Adrenal gland (tissue), 5 donors: ENCODE measurements at regions not wholly inside any gene's neighbourhood (a gene's known extent, or its start where the extent isn't known, plus 50 kb on each side); places are given as distances from the start of the nearest gene placed in this dataset.

Experiments used
- POLR2A ChIP-seq, 2 donors: fragments of 450-650 bp; IDR thresholded peaks; one replicate each; pipeline ENCODE4 v1.6.1; 2017; ENCODE audit warnings: antibody characterized with exemption in 2 of 2, mild to moderate bottlenecking in 2 of 2, moderate library complexity in 1 of 2
- TF ChIP-seq, protein P1 (sequence below), 6 experiments: fragments of 450-650 bp in 4 of 6; fragments of 200-600 bp in 2 of 6; sonication (generic) in 1 of 6; IDR thresholded peaks; 1 replicate in 5 of 6; 2 replicates in 1 of 6; pipeline versions ENCODE4 v1.5.1 to v1.8.0; 2016 to 2021; ENCODE audit warnings: antibody characterized with exemption in 6 of 6, mild to moderate bottlenecking in 2 of 6, moderate library complexity in 1 of 6
- donor health status: DM: no; HTN: no; CAD: no.

- no peak for TF ChIP-seq POLR2A (IDR thresholded peaks at IDR 0.05)
- TF ChIP-seq, protein P1, sequence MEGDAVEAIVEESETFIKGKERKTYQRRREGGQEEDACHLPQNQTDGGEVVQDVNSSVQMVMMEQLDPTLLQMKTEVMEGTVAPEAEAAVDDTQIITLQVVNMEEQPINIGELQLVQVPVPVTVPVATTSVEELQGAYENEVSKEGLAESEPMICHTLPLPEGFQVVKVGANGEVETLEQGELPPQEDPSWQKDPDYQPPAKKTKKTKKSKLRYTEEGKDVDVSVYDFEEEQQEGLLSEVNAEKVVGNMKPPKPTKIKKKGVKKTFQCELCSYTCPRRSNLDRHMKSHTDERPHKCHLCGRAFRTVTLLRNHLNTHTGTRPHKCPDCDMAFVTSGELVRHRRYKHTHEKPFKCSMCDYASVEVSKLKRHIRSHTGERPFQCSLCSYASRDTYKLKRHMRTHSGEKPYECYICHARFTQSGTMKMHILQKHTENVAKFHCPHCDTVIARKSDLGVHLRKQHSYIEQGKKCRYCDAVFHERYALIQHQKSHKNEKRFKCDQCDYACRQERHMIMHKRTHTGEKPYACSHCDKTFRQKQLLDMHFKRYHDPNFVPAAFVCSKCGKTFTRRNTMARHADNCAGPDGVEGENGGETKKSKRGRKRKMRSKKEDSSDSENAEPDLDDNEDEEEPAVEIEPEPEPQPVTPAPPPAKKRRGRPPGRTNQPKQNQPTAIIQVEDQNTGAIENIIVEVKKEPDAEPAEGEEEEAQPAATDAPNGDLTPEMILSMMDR (IDR thresholded peaks at IDR 0.05), result no peak
These were observed 111.5 kb upstream of the CCN2 start for GRCh38 chr6:132062626-132063025.
